GM19467 (cell line): ENCODE measurements at regions not wholly inside any gene's neighbourhood (a gene's known extent, or its start where the extent isn't known, plus 50 kb on each side); places are given as distances from the start of the nearest gene placed in this dataset.
"Not testable (repeated sequence)": the region's sequence is repeated elsewhere in the genome, so short reads cannot be mapped to it uniquely, and the experiment has no call there.

Experiments
- ATAC-seq: cut with Tn5 transposase; IDR thresholded peaks from one replicate; pipeline ENCODE4 v1.9.1; 2021; ENCODE audit warnings: mild to moderate bottlenecking, moderate library complexity; ENCODE audit not compliant: unreplicated experiment

DNA sequence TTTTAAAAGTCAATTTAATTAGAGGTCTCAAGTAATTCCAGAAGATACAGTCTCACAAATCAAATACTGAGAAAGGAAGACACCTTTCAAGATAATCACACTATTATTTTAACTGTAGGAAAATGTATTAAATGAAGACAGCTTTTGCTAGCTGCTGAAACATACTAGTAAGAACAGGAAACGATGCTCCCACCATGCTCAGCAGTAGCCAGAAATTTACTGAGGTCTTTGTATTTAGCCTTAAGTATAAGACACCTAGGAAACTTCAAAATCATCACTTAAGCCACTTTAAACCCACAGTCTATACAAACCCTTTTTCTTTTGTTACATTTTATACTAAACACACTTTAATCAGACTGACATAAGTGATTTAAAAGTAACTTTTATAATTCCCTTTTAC, 72.7 kb upstream of the NPIPB12 start:
- not testable (repeated sequence) for ATAC-seq

DNA sequence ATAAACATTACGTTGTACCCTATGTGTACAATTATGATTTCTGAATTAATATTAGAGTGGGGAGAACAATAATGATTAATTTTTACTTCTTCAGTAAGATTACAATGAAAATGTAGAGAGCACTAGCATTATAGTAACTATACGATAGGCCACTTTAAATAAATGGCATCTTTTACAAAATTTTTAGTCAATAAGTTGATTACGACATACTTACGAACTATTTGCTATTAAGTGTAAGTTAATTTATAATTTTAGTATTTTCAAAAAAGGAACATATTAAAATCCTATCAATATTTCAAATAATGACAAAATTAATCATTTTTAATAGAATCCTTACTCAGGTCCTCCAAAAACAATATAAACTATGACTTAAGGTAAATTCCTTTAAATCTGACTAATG, 75.6 kb upstream of the NPIPB12 start:
- not testable (repeated sequence) for ATAC-seq

DNA sequence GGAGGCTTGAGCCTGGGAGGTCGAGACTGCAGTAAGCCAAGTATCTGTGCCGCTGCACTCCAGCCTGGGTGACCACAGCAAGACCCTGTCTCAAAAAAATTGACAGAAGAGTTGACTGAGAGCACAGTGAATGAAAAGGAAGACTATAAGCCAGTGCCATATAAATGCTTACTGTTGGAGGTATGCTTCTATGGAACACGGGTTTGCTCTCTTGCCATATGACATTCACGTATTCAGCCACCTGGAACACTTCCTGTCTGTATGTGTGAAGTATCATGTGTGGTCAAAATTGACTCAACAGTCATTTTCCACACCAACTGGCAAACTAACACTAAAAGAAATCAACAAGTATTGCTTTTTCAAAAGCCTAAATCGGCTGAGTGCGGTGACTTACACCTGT, 71.1 kb upstream of the SPN start:
- ATAC-seq = not testable (repeated sequence)

DNA sequence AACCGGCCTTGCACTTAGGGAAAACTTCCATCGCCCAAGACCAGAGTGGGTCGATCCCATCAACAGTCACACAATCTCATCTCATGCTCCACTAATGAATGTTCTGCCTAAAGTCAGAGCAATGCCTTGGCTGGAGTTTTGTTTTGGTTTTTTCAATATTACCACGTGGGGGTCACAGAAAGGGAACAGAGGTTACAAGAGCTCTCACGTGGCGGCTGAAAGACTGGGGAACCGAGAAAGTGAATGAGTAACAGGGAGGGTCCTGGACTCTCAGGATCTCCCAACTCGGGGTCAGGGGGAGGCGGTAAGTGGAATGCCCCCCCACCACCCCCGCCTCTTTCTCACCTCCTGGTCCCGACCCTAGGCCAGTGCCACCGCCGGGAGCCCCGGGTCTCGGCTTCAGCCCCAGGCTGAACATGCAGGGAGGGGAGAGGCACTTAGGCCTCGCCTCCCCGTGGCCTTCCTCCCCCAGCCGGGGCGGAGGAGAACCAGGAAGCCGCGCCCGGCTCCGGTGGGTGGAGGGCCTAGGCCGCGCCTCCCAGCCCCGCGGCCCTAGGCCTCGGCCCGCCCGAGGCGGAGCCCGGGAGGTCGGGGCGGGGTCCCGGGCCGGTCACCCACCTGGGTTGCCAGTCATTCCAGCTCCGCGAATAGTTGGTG, 68.7 kb upstream of the SPN start:
- peak; percentile 26 for ATAC-seq

DNA sequence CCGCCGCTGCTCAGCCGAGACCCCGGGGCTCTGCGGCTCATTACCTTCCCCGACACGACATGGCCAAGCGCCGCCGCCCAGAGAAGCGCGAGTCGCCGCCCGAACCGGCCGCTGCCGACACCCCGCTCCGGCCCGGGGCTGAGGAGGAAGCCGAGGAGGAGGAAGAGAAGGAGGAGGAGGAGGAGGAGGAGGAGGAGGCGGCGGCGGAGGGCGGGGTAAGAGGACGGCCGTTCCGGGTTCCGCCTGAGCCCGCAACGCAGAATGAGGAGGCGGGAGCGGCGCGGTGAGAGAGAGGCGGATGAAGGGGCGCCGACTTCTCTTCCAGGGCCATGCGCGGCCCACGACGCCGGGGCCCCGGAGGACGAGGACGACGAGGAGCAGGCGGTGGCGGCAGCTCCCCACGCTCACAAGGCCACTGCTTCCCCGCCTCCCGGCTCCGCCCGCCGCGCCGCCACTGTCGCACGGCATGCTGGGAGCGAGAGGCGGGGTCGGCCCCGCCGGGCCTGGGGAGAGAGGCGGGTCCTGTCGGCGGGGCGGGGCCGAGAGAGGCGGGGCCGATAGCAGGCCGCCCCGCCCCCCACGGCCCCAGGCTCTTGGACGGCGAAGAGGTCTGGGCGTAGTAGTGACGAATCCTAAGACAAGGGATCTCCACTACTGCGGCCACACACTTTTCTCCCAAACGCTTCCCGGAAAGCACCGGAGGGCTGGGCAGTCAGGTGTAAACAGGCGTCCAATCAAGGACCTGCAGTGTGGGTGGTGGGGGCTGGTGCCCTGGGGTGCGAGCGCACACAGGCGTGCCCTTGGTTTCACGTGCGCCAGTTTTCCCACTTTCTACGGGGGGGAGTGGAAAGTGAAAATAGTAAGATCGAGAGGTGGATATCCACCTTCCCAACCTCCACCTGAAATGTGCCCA, 67.9 kb upstream of the SPN start:
- peak; percentile 67 for ATAC-seq

DNA sequence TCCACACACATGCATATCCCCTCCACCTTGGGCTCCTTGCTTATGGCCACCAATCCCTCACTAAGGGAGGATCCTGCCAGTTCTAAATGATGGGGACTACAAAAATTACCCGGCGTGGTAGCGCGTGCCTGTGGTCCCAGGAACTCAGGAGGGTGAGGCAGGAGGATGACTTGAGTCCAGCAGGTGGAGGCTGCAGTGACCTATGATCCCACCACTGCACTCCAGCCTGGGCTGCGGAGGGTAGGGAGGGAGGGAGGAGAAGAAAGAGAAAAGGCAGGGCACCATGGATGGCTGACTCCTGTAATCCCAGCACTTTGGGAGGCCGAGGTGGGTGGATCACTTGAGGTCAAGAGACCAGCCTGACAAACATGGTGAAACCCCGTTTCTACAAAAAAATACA, 66.0 kb upstream of the SPN start:
- not testable (repeated sequence) for ATAC-seq

DNA sequence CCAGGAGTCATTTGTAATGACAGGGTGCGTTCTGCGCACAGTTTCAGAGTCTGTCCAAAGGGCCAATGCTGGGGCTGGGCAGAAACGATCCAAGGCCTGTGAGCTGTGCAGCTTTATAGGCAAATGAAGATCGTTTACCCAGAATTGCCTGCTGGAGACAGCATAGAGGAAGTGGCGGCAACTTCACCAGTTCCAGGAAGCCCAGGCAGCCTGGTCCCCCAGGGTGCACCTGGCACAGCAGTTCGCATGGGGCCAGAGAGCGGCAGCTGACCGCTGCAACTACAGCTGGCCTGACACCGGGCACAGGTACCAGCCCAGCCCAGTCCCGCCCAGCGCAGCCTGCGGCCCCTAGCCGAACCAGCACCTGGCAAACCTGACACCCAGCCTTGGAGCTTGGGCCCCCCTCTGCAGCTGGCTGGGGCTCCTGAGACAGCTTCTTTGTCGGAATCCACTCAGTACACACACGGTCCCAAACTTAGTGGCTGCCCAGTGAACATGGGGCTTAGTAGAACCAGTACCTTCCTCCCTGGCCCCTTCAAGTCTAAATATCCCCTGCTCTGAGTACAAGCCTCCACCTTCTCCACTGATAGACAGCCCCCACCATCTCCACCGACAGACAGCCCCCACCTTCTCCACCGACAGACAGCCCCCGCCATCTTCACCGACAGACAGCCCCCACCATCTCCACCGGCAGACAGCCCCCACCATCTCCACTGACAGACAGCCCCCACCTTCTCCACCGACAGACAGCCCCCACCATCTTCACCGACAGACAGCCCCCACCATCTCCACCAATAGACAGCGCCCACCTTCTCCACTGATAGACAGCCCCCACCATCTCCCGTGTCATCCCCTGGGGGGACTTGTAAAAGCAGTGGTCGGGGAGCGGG, 62.7 kb upstream of the SPN start:
- ATAC-seq = peak; percentile 39

DNA sequence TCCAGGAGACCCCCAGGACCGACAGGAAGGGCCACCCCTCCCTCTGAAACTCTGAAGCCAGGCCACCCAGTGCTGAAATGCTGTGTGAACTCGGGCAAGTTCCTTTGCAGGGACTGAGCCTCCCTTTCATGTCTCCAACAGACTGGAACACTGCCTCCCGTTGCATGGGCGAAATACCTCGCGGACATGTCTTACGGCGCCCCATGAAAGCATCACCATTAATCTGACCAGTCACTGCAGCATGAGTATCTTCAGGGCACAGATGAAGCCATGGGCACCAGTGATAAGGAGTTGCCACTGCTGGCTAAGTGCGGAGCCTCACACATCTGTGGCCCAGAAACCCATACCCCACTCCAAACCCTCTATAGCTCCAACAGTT, 60.8 kb upstream of the SPN start:
- ATAC-seq = not testable (repeated sequence)

DNA sequence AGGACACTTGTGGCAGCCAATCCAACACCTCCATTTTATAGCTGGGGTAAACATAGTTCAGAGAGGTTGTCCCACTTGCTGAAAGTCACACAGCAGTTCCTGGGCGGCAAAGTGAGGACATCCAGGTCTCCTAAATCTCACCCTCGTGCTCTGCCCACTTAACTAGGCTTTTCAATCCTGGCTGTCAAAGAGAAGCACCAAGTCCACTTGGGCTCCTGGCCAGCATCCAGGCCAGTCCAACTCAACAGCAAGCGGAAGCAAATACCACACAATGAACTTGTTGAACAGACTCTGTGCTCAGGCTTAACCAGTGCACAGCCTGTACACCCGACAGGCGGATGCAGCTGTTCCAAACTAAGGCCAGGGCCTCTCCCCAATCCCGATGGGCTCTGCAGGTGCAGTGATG, 60.4 kb upstream of the SPN start:
- ATAC-seq = not testable (repeated sequence)

DNA sequence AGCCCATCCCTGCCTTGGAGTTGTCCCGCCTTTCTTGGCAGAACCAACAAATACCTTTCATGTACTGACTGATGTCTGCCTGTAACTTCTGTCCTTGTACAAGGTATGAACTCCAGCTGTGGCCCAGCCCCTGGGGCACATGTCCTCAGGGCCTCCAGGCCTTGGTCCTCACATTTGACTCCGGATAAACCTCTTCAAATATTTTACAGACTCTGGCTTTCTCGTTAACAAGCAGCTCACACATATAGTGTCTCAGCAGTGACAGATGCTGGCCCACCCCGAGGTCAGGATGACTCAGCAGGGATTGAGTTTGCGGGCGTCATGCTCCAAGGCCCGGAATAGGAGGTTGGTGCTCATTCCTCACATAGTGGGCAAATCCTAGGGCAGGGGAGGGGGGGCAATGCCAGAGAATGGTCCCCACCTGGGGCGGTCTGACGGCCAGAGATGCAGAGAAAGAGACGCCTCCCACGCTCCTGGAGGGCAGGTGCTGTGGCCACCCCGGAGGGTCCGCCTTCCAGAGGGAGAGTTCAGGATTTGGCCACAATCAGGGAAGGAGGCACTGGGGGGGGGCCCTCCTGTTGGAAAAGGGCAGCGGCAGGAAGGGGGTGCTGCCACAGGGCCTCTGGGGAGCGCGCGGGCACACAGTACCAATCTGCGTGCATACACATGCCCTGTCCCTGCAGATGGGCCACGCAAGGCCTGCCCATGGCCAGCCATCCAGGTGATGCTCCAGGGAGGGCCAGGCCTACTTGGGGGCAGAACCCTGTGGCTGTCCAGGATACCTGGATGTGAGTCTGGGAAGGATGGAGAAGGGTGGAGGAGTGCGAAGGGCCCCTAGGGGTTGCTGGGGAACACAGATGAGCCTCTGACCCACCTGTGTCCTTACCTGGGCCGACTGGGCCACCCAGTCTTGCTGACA, 58.2 kb upstream of the SPN start:
- not testable (repeated sequence) for ATAC-seq

DNA sequence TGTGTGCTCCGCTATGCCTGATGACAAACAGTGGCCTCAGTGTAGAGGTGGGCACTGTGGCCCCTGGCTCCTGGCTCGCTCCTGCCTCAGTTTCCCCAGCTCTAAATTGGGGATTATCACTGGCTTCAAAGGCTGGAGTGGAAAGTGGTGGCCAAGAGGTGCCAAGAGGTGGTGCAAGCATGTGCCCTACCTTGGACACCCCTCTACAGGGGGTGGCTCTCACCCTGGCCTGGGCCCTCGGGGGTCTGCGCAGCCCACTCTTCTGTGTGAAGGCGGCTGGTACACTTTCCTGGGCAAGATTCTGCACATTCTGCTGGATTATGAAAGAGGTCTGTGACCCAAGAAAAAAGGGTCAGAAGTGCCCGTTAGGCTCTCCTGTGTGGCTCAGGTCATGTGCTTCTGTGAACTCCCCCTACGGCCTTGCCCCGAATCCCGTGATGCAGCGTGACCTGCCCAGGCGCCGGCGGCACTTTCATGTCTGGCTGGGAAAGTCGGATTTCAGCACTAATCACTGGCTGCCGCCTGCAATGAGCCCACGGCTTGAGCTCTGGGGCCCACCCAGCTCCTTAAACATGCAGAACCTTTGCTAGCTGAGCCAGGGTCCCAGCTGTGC, 57.3 kb upstream of the SPN start:
- ATAC-seq = not testable (repeated sequence)

DNA sequence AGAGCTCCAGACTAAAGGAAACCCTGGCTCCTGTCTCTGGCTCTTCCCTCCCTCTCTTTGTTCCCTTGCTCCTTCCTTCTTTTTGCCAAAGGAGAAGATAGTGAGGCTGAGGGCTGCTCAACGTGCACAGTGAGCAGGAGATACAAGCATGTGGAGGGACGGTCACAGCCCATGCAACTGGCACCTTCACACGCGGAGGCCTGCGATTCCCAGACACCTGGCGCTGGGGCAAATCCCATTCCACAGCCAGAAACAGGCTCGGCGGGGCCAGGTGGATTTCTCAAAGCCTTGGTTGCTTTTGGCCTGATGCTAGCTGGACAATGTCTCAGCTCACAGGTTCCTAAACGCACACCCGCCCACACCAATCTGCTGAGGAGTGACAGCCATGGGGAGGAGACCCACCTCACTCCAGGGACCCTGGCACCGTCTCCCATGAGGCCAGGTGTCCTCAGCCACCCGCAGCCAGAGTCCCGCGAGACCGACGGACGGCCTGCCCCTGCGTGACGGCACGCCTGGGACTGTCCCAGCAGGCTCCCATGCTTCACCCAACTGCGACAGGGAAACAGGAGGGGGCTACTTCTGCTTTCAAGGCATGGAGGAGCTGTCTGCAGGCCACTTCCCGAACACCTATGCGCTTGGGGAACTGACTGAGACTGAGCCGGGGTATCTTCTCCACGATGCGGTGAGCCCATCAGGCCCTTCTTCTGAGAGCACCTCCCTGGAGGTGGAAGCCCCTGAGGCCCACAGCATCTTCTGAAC, 56.2 kb upstream of the SPN start:
- ATAC-seq = not testable (repeated sequence)

DNA sequence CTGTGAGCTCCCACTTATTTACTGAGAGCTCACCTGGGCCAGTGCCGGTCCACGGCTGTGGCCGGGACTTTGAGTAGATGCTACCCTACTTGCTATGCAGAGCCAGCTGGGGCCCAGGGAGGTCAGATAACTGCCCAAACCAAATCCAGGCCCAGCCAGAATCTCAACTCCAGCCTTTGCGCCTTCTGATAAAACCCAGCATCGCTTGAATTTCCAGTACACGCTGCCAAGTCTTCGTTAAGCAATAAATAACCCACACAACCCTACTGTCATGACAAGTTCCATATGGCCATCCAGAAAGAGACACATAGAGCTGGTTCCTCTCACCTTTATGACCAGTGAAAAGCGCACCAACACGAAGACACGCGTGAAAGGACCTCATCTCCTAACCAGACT, 55.6 kb upstream of the SPN start:
- not testable (repeated sequence) for ATAC-seq

DNA sequence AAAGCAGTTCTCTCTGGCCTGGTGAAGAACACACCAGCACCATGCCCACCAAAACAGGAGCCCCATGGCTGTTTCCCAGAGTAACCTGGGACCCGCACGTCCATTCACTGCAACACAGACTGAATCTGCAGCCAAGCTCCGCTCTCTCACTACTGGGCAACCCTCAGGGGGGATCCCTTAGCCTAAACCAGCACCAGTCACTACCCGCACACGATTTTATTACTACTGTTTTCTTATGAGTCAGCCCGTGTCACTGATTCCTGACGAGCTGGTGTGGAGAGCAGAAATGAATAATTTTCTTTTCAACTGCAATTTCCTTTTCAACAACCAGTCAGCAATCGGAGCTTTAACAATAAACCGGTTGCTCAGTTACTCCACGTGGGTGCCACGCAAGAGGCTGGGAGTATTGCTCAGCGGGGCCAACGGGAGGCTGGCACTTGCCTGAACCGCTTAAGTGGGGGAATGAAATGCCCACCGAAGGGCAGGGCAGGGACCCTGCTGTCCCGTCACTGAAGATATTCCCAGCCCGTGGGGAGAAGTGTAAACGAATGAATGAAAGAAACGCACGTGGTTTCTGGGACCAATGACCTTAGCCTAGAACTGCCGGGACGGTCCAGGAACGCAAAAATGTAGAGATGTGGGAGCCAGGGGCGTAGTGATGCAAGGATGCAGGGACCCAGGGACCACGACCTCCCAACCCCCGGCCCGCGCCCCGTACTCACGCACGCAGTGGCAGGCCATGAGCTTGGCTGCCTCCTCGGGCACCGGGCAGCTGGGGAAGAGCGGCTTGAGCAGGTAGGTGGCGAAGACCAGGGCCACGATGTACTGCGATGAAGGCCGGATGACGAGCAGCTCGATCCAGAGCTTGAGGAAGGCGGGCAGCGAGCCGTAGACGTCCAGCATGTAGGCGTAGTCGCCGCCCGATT, 50.4 kb upstream of the SPN start:
- peak; percentile 37 for ATAC-seq
